Vagina (tissue), 2 donors: ENCODE measurements at regions not wholly inside any gene's neighbourhood (a gene's known extent, or its start where the extent isn't known, plus 50 kb on each side); places are given as distances from the start of the nearest gene placed in this dataset.

Experiments used
- POLR2A ChIP-seq, 2 donors: fragments of 450-650 bp; IDR thresholded peaks; one replicate each; pipeline ENCODE4 v1.6.1; 2017; ENCODE audit warnings: antibody characterized with exemption in 2 of 2, mild to moderate bottlenecking in 2 of 2, moderate library complexity in 2 of 2
- POLR2AphosphoS5 ChIP-seq, 2 donors: sonication (generic); formaldehyde crosslinking; IDR thresholded peaks; one replicate each; pipeline ENCODE4 v1.9.0; 2017; ENCODE audit warnings: antibody characterized with exemption in 2 of 2, mild to moderate bottlenecking in 2 of 2, low read depth in 1 of 2; ENCODE audit not compliant: insufficient read depth in 1 of 2
- TF ChIP-seq, protein P1 (sequence below), 3 experiments: fragments of 450-650 bp in 2 of 3; fragments of 200-600 bp in 1 of 3; sonication (generic) in 1 of 3; IDR thresholded peaks; one replicate each; pipeline ENCODE4 v1.5.1; 2017 to 2019; ENCODE audit warnings: antibody characterized with exemption in 3 of 3, mild to moderate bottlenecking in 2 of 3, moderate library complexity in 2 of 3

DNA sequence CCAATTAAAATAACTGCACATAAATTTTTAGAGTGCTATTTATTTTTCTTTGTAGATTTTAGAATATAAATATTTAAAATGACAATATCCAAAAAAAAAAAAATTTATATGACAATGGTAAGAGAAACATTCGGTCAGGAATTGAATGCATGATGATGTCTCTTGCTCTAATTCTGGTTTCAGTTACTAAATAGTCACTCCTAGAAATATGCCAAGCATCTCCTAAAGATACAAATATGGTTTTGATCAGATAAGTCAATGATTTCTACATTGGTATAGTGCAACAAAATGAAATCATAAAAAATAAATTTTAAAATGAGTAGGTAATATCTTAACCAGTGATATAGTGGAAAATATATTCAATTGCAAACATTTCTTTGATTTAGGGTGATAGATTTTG lies 95.9 kb upstream of the ACKR3 start:
- TF ChIP-seq POLR2AphosphoS5 (IDR thresholded peaks at IDR 0.05; ENCODE audit: insufficient read depth in 1 of 2, low read depth in 1 of 2) (no peak), POLR2A (IDR thresholded peaks at IDR 0.05) (no peak)
- TF ChIP-seq, protein P1, sequence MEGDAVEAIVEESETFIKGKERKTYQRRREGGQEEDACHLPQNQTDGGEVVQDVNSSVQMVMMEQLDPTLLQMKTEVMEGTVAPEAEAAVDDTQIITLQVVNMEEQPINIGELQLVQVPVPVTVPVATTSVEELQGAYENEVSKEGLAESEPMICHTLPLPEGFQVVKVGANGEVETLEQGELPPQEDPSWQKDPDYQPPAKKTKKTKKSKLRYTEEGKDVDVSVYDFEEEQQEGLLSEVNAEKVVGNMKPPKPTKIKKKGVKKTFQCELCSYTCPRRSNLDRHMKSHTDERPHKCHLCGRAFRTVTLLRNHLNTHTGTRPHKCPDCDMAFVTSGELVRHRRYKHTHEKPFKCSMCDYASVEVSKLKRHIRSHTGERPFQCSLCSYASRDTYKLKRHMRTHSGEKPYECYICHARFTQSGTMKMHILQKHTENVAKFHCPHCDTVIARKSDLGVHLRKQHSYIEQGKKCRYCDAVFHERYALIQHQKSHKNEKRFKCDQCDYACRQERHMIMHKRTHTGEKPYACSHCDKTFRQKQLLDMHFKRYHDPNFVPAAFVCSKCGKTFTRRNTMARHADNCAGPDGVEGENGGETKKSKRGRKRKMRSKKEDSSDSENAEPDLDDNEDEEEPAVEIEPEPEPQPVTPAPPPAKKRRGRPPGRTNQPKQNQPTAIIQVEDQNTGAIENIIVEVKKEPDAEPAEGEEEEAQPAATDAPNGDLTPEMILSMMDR (IDR thresholded peaks at IDR 0.05): no peak
